ENCODE measurements at regions not wholly inside any gene's neighbourhood (a gene's known extent, or its start where the extent isn't known, plus 50 kb on each side); places are given as distances from the start of the nearest gene placed in this dataset.
"Not testable (repeated sequence)": the region's sequence is repeated elsewhere in the genome, so short reads cannot be mapped to it uniquely, and the experiment has no call there.

- DNase-seq (ENCODE audit: low read depth in 2 of 2) = not testable (repeated sequence)
Measured at GRCh38 chr10:47626975-47627374, 103.5 kb upstream of the AGAP9 start.

- DNase-seq (ENCODE audit: low read depth in 2 of 2) = not testable (repeated sequence)
Measured at GRCh38 chr10:47622719-47623118, 99.3 kb upstream of the AGAP9 start.

GRCh38 chr10:47619300-47620012 lies 96.0 kb upstream of the AGAP9 start:
- not testable (repeated sequence) for DNase-seq (ENCODE audit: low read depth in 2 of 2)

- DNase-seq (ENCODE audit: low read depth in 2 of 2) = not testable (repeated sequence)
Measured at GRCh38 chr10:47609311-47609710, 85.9 kb upstream of the AGAP9 start.

- not testable (repeated sequence) for DNase-seq (ENCODE audit: low read depth in 2 of 2)
Measured at GRCh38 chr10:47605791-47606773, 82.6 kb upstream of the AGAP9 start.

GRCh38 chr10:47600604-47601003 lies 77.2 kb upstream of the AGAP9 start:
- not testable (repeated sequence) for DNase-seq (ENCODE audit: low read depth in 2 of 2)

- DNase-seq (ENCODE audit: low read depth in 2 of 2) = not testable (repeated sequence)
Measured at GRCh38 chr10:47600127-47600526, 76.7 kb upstream of the AGAP9 start.

GRCh38 chr10:47599657-47600056 lies 76.2 kb upstream of the AGAP9 start:
- DNase-seq (ENCODE audit: low read depth in 2 of 2) = not testable (repeated sequence)

- not testable (repeated sequence) for DNase-seq (ENCODE audit: low read depth in 2 of 2)
Measured at GRCh38 chr10:47593805-47594204, 70.4 kb upstream of the AGAP9 start.

- not testable (repeated sequence) for DNase-seq (ENCODE audit: low read depth in 2 of 2)
Measured at GRCh38 chr10:47593129-47593528, 69.7 kb upstream of the AGAP9 start.

GRCh38 chr10:47590956-47591355 lies 67.5 kb upstream of the AGAP9 start:
- DNase-seq (ENCODE audit: low read depth in 2 of 2) = not testable (repeated sequence)

GRCh38 chr10:47590534-47590933 lies 67.1 kb upstream of the AGAP9 start:
- DNase-seq (ENCODE audit: low read depth in 2 of 2) = not testable (repeated sequence)

GRCh38 chr10:47582051-47582450 lies 58.6 kb upstream of the AGAP9 start:
- not testable (repeated sequence) for DNase-seq (ENCODE audit: low read depth in 2 of 2)

GRCh38 chr10:47580063-47580462 lies 56.6 kb upstream of the AGAP9 start:
- not testable (repeated sequence) for DNase-seq (ENCODE audit: low read depth in 2 of 2)

- DNase-seq (ENCODE audit: low read depth in 2 of 2) = not testable (repeated sequence)
Measured at GRCh38 chr10:47578547-47578946, 55.1 kb upstream of the AGAP9 start.
